ENCODE measurements at regions not wholly inside any gene's neighbourhood (a gene's known extent, or its start where the extent isn't known, plus 50 kb on each side); places are given as distances from the start of the nearest gene placed in this dataset.
"Not testable (repeated sequence)": the region's sequence is repeated elsewhere in the genome, so short reads cannot be mapped to it uniquely, and the experiment has no call there.

DNA sequence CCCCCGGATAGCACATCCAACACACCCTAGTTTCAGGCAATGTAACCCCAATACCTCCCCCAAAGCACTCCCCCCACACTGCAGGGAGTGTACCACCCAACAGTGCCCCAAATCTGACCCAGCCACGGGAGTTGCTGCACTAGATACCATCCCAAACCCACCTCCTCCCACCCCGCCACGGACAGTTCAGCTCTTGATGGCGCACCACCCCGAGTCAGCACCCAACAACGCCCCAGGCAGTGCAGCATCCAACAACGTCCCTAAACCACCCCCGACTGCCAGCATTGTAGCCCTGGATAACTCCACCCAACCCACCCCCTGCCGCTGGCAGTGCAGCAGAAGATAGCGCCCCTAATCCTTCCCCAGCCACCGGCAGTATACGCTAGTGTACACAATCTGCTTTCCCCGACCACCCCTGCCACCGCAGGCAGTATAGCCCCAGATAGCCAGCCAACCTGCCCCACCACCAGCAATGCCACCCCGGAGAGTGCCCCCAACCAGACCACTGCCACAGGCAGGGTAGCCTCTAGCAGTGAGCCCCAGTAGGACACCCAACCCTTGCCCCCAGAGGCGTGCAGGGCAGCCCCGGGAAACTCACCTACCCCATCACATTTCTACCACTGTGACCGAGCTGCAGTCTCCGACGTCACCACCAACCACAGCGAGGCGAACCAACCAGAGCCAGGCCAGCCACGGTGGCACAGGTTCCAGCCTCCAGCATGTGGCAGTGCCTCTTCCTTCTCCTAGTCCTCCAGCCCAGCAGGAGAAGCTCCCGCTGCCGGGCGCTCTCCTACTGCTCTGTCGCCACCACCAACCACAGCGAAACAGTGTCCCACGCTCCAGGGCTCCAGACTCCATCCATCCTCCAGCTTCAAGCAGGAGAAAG, 178.1 kb downstream of the POTEB3 start:
- no peak for DNase-seq

DNA sequence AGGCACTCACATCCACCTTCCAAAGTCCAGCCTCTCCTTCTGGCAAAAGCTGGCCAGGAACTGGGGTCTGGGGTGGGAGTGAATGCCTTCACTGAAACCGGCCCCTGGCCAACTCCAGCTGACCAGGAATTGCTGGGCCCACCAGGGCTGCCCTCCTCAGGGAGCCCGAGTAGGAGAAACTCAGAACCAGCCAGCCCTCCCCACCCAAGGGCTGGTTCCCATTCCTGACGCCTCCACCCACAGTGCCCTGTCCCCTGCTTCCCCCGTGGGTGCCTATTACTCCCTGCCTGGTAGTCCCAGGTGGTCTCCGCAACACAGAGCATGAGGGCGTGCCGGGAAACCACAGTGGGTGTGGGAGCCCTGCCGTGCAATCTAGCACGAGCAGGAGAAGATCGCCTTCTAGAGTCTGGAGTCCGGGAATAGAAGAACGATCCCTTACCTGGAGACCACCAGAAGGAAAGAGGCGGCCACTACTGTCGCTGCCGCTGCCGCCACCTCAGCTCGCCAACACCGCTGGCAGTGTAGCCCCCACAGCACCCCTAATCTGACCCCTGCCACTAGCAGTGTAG, 178.8 kb downstream of the POTEB3 start:
- DNase-seq = no peak

DNA sequence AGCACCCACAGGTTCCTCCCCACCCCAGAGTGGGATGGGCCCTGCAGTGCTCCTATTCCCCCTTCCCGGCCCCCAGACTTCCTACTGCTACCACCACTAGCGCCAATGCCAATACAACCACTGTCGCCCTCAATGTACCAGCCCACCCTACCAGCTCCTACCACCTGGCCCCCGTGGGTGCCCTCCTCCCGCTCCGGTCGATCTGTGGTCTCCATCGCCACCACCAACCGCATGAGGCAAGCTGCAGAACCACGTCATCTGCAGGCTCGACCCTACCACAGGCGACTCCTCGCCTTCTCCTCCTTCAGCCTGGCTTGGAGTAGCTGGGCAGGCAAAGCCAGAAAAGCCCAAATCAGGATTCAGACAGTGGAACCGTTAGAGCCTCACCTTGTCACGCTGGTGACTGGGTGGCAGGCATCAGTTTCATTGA, 179.3 kb downstream of the POTEB3 start:
- DNase-seq = no peak

DNA sequence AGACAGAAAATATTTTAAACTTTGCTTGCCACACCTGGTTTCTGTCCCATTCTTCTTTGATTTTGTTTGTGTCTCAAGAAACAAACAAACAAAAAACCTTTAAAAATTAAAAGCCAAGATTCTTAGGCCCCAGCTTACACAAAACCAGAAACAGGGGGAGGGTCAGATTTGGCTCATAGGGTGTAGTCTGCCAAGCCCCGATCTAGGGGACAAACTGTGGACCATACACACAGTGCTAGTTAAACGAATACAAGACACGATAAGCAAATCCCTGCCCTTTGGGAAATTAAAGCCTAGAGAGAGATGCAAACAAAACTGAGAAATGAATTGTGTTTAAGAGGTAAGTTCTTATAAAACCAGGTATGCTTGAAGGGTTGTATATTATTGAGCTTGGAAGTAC, 181.7 kb downstream of the POTEB3 start:
- DNase-seq = not testable (repeated sequence)

DNA sequence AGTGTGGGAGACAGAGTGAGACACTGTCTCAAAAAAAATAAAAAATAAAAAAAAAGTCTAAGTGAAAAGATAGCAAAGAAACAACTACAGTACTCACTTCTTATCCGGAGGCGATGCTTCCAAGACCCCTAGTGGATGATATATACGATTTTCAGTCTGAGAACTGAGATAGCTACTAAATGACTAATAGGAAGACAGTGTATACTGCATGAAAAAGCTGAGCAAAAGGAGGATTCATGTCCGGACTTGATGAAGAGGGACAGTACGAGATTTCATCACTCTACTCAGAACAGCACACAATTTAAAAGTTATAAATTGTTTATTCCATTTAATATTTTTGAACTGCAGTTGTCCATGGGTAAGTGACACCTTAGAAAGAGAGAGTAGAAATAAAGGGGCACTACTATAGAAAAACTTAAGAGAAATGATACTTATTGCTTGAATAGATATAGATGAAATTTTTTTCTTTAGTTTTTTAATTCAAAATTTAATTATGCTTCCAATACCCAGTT, 190.7 kb downstream of the POTEB3 start:
- not testable (repeated sequence) for DNase-seq
